ENCODE measurements at regions not wholly inside any gene's neighbourhood (a gene's known extent, or its start where the extent isn't known, plus 50 kb on each side); places are given as distances from the start of the nearest gene placed in this dataset.

DNA sequence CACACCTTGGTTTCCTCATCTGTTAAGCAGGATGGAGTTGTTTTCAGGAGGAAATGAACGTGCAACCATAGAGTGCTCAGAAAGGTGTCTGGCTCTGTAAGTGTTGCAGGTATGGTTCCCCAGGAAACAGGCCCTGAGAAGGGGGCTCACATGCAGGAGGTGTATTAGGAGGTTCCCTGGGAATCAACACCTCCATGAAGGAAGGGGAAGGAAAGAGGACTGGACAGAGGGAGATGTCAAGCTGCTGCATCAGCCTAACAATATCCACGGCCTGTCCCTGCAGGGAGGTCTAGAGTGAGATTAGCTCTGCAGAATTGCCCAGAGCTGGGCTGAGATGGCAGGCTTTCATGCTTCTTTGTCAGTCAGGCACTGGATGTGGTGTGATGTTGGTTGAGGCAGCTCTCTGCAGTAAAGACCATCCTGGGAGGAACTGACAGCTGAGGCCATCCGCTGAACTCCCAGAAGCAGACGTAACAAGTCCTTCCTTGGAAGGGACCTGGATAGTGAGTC is 373.3 kb downstream of the ZNF536 start:
- TF ChIP-seq, protein P1, sequence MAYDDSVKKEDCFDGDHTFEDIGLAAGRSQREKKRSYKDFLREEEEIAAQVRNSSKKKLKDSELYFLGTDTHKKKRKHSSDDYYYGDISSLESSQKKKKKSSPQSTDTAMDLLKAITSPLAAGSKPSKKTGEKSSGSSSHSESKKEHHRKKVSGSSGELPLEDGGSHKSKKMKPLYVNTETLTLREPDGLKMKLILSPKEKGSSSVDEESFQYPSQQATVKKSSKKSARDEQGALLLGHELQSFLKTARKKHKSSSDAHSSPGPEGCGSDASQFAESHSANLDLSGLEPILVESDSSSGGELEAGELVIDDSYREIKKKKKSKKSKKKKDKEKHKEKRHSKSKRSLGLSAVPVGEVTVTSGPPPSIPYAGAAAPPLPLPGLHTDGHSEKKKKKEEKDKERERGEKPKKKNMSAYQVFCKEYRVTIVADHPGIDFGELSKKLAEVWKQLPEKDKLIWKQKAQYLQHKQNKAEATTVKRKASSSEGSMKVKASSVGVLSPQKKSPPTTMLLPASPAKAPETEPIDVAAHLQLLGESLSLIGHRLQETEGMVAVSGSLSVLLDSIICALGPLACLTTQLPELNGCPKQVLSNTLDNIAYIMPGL (CRISPR knock-in tag; IDR thresholded peaks at IDR 0.05; ENCODE audit: borderline replicate concordance) = no peak
- TF ChIP-seq SREBF2 (IDR thresholded peaks at IDR 0.05) (no peak), PHF8 (IDR thresholded peaks at IDR 0.05; ENCODE audit: borderline replicate concordance, low read depth) (no peak), FOSL2 (IDR thresholded peaks at IDR 0.05) (no peak), FOSL2 (CRISPR knock-in tag; IDR thresholded peaks at IDR 0.05) (no peak), JUNB (IDR thresholded peaks at IDR 0.05) (no peak)
- no peak for FAIRE-seq
- no peak for DNase-seq (ENCODE audit: low read depth in 1 of 2, low spot score in 1 of 2)
- no peak overlapping the region for H3K27ac ChIP-seq
- ChIA-PET POLR2A (no interaction called here), CTCF (no interaction called here)
- no peak overlapping the region for H3K4me2 ChIP-seq
- H3K9me3 ChIP-seq = peaks cover 19% of the 10 kb centered on the region; the same call in 2 of the 3 replicates
- 24% methylated on average over 4 of the region's 4 CpGs for WGBS (ENCODE audit: missing lambda C conversion rate)
- H3K4me1 ChIP-seq = no peaks in the 10 kb centered on the region
- ATAC-seq = no peak; a peak in 1 of 6 replicates
- H3K4me3 ChIP-seq = no peak overlapping the region

DNA sequence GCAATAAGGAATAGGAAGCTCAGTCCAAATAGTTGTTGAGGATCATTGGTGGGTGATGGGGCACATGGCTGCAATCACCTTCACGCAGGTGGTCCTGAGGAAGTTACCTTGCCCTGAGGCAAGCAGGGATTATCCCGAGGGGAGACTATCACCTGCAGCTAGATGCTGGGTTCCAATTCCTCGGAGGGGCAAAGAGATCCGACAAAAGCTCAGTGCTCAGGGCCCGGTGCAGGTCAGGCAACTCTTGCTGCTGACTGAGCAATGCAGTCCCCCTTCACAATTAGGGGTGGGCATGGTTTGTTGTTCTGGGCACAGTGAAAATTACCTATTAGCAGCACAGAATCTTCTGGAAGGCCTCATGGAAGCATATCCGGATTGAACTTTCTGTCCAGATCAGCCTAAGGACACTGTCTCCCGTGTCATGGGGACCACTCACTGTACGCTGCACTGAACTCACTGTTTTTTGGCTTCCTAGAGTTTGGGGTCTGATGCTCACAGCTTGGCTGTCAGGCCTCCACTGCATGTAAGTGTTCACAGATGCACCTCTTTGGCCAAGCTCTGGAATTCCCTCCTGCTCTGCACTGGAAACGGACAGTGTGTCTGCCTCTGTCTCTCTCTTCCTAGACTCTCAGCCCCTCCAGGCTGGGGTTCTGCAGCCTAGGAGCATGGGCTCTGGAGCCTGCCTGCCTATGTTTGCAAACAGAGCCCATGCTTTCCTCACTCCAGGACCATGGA is 372.7 kb downstream of the ZNF536 start:
- TF ChIP-seq ATOH8 (CRISPR knock-in tag; IDR thresholded peaks at IDR 0.05; ENCODE audit: low read depth) = no peak
- no peak for TF ChIP-seq ZC3H11A (IDR thresholded peaks at IDR 0.05)
- no peak for TF ChIP-seq EP300 (IDR thresholded peaks at IDR 0.05)
- TF ChIP-seq NR3C1 (IDR thresholded peaks at IDR 0.05) = no peak
- no peak for TF ChIP-seq MAFK (IDR thresholded peaks at IDR 0.05; ENCODE audit: partially characterized antibody)
- TF ChIP-seq REST (IDR thresholded peaks at IDR 0.05) = no peak
- TF ChIP-seq, protein P2, sequence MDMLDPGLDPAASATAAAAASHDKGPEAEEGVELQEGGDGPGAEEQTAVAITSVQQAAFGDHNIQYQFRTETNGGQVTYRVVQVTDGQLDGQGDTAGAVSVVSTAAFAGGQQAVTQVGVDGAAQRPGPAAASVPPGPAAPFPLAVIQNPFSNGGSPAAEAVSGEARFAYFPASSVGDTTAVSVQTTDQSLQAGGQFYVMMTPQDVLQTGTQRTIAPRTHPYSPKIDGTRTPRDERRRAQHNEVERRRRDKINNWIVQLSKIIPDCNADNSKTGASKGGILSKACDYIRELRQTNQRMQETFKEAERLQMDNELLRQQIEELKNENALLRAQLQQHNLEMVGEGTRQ (IDR thresholded peaks at IDR 0.05) = no peak
- peaks cover 15% of the 10 kb centered on the region; the same call in 2 of the 3 replicates for H3K9me3 ChIP-seq
- 10% methylated on average over 9 of the region's 9 CpGs for WGBS (ENCODE audit: missing lambda C conversion rate)
- H3K27ac ChIP-seq = no peak overlapping the region
- no peak overlapping the region for H3K4me2 ChIP-seq
- H3K4me1 ChIP-seq = no peaks in the 10 kb centered on the region
- H3K4me3 ChIP-seq = no peak overlapping the region
- ChIA-PET CTCF (no interaction called here), POLR2A (no interaction called here)
- no peak for ATAC-seq
- DNase-seq (ENCODE audit: low read depth in 1 of 2, low spot score in 1 of 2) = no peak
- FAIRE-seq = no peak

GRCh38 chr19:30743702-30744101 is 371.5 kb downstream of the ZNF536 start:
- H3K4me2 ChIP-seq = no peak overlapping the region
- H3K4me3 ChIP-seq = no peak overlapping the region
- no peaks in the 10 kb centered on the region for H3K4me1 ChIP-seq
- DNase-seq (ENCODE audit: low read depth in 1 of 2, low spot score in 1 of 2) = no peak
- ATAC-seq = no peak
- CTCF ChIA-PET = interaction anchor here (1.5 to 1.6 kb wide), 2 partner anchors 10 to 61 kb away, joined by 5 to 9 read pairs; no protein-coding TSS in a partner anchor
- WGBS (ENCODE audit: missing lambda C conversion rate) = 4% methylated on average over 5 of the region's 5 CpGs
- POLR2A ChIA-PET = interaction anchor here (0.6 kb wide), 1 partner anchor 786 kb away, joined by 3 read pairs; no protein-coding TSS in a partner anchor
- no peak overlapping the region for H3K27ac ChIP-seq
- H3K9me3 ChIP-seq = 0 out of 3 replicates have a peak, but pooled peaks cover 4% of the 10 kb centered on the region
- no peak for FAIRE-seq
- TF ChIP-seq PBX3 (IDR thresholded peaks at IDR 0.05) (no peak), SMC3 (IDR thresholded peaks at IDR 0.05) (no peak), HOXB5 (CRISPR knock-in tag; IDR thresholded peaks at IDR 0.05) (no peak), ESRRA (IDR thresholded peaks at IDR 0.05; ENCODE audit: borderline replicate concordance, low read length) (no peak), NPAS2 (CRISPR knock-in tag; IDR thresholded peaks at IDR 0.05; ENCODE audit: borderline replicate concordance) (no peak), ZSCAN20 (CRISPR knock-in tag; IDR thresholded peaks at IDR 0.05) (no peak), MAZ (IDR thresholded peaks at IDR 0.05; ENCODE audit: borderline replicate concordance, low read depth, low read length) (no peak), KDM1A (IDR thresholded peaks at IDR 0.05; ENCODE audit: low read depth) (no peak), JUNB (IDR thresholded peaks at IDR 0.05) (no peak), POLR2AphosphoS2 (conservative IDR thresholded peaks at IDR 0.05; ENCODE audit: low read length) (no peak), MAFK (IDR thresholded peaks at IDR 0.05; ENCODE audit: partially characterized antibody) (no peak)
- TF ChIP-seq, protein P3, sequence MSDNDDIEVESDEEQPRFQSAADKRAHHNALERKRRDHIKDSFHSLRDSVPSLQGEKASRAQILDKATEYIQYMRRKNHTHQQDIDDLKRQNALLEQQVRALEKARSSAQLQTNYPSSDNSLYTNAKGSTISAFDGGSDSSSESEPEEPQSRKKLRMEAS (IDR thresholded peaks at IDR 0.05) = no peak
- TF ChIP-seq, protein P4, sequence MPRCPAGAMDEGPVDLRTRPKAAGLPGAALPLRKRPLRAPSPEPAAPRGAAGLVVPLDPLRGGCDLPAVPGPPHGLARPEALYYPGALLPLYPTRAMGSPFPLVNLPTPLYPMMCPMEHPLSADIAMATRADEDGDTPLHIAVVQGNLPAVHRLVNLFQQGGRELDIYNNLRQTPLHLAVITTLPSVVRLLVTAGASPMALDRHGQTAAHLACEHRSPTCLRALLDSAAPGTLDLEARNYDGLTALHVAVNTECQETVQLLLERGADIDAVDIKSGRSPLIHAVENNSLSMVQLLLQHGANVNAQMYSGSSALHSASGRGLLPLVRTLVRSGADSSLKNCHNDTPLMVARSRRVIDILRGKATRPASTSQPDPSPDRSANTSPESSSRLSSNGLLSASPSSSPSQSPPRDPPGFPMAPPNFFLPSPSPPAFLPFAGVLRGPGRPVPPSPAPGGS (IDR thresholded peaks at IDR 0.05) = no peak
